COLO668 (cell line): ENCODE measurements at regions not wholly inside any gene's neighbourhood (a gene's known extent, or its start where the extent isn't known, plus 50 kb on each side); places are given as distances from the start of the nearest gene placed in this dataset.

ENCODE experiments used
- DNase-seq: peaks from one replicate; lab custom pipeline; 2025; ENCODE audit not compliant: unreplicated experiment; lab: John Stamatoyannopoulos, UW

- no peak for DNase-seq
Observed at GRCh38 chr11:120061036-120061760, 76.7 kb downstream of the TRIM29 start.

- DNase-seq = no peak
Observed at GRCh38 chr11:120060512-120060911, 77.4 kb downstream of the TRIM29 start.

- no peak for DNase-seq
Observed at GRCh38 chr11:120058931-120059330, 79.0 kb downstream of the TRIM29 start.

- no peak for DNase-seq
Observed at GRCh38 chr11:120057595-120058581, 80.0 kb downstream of the TRIM29 start.

- DNase-seq = no peak
Observed at GRCh38 chr11:120057028-120057330, 80.9 kb downstream of the TRIM29 start.

- DNase-seq = no peak
Observed at GRCh38 chr11:120056301-120057027, 81.4 kb downstream of the TRIM29 start.

- DNase-seq = no peak
Observed at GRCh38 chr11:120055646-120056045, 82.3 kb downstream of the TRIM29 start.

GRCh38 chr11:120054753-120055045, 83.2 kb downstream of the TRIM29 start:
- DNase-seq = no peak

GRCh38 chr11:120054016-120054752, 83.7 kb downstream of the TRIM29 start:
- DNase-seq = no peak

GRCh38 chr11:120052196-120052775, 85.6 kb downstream of the TRIM29 start:
- DNase-seq = no peak

GRCh38 chr11:120044011-120044675, 93.8 kb downstream of the TRIM29 start:
- no peak for DNase-seq

- DNase-seq = no peak
Observed at GRCh38 chr11:120043328-120043945, 94.5 kb downstream of the TRIM29 start.

GRCh38 chr11:120041625-120042024, 96.3 kb downstream of the TRIM29 start:
- DNase-seq = no peak

GRCh38 chr11:120040151-120040840, 97.6 kb downstream of the TRIM29 start:
- no peak for DNase-seq

GRCh38 chr11:120039039-120039438, 98.9 kb downstream of the TRIM29 start:
- no peak for DNase-seq

- no peak for DNase-seq
Observed at GRCh38 chr11:120037111-120037510, 100.8 kb downstream of the TRIM29 start.

GRCh38 chr11:120035756-120036155, 102.2 kb downstream of the TRIM29 start:
- no peak for DNase-seq

GRCh38 chr11:120034881-120035630, 102.9 kb downstream of the TRIM29 start:
- no peak for DNase-seq
